ENCODE measurements at regions not wholly inside any gene's neighbourhood (a gene's known extent, or its start where the extent isn't known, plus 50 kb on each side); places are given as distances from the start of the nearest gene placed in this dataset.

DNA sequence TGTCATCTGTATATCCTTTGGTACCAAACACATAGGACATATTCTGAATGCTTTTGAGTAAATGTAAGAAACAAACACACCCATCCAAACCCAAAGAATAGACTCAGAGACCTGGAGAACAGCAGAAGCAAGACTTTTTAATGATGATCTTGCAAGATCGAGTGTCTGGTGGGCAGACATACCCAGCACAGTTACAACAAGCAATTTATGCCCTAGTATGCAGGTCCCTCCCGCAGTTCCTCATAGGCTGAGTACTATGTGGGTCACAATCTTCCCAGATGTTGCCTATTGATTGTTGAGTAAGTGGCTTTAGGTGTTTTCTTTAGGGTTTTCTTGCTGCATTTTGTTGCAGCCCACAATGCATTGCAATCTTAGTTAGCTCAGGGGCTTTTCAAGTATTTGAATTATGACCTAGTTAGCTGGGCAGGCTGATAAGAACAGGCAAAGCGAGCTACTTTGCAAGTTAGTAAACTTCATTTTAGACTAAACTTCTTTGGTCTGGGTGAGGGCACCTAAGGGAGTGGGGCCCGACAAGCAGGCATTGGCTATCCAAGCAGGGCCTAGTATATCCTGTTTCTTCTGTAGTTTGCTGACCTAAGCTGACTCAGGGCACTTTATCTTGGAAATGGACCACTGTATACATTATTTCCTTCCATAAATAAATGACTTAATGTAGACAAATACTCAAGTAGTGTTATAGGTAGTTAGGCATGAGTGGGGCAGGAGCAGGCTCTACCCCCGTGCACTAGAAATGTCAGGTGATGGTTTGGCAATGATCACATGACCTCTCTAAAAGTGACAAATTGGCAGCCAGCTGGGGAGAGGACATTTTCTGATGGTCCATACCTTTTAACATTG lies 87.3 kb upstream of the LIPC start:
- TF ChIP-seq, protein P1, sequence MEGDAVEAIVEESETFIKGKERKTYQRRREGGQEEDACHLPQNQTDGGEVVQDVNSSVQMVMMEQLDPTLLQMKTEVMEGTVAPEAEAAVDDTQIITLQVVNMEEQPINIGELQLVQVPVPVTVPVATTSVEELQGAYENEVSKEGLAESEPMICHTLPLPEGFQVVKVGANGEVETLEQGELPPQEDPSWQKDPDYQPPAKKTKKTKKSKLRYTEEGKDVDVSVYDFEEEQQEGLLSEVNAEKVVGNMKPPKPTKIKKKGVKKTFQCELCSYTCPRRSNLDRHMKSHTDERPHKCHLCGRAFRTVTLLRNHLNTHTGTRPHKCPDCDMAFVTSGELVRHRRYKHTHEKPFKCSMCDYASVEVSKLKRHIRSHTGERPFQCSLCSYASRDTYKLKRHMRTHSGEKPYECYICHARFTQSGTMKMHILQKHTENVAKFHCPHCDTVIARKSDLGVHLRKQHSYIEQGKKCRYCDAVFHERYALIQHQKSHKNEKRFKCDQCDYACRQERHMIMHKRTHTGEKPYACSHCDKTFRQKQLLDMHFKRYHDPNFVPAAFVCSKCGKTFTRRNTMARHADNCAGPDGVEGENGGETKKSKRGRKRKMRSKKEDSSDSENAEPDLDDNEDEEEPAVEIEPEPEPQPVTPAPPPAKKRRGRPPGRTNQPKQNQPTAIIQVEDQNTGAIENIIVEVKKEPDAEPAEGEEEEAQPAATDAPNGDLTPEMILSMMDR (IDR thresholded peaks at IDR 0.05) = no peak
- DNase-seq (ENCODE audit: low spot score) (no peak), ATAC-seq (ENCODE audit: low FRiP score) (no peak)

DNA sequence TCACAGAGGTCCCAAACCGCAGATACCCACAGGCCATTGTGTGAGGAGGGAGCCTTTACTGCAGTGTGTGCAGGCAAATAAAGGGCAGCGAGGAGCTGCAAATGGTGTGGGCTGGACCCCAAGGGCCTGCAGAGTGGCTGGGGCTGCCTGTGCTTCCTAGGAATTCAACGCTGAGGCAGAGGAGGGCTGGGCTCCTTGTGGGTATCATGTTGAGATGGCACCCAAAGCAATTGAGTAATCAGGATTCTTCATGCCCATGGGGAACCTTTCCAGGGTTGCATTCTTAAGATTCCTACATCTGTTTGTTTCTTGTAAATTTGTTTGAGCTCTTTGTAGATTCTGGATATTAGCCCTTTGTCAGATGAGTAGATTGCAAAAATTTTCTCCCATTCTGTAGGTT lies 85.4 kb upstream of the LIPC start:
- DNase-seq (ENCODE audit: low spot score) = no peak
- TF ChIP-seq, protein P1 (IDR thresholded peaks at IDR 0.05) = no peak
- peak; percentile 80 for ATAC-seq (ENCODE audit: low FRiP score)

DNA sequence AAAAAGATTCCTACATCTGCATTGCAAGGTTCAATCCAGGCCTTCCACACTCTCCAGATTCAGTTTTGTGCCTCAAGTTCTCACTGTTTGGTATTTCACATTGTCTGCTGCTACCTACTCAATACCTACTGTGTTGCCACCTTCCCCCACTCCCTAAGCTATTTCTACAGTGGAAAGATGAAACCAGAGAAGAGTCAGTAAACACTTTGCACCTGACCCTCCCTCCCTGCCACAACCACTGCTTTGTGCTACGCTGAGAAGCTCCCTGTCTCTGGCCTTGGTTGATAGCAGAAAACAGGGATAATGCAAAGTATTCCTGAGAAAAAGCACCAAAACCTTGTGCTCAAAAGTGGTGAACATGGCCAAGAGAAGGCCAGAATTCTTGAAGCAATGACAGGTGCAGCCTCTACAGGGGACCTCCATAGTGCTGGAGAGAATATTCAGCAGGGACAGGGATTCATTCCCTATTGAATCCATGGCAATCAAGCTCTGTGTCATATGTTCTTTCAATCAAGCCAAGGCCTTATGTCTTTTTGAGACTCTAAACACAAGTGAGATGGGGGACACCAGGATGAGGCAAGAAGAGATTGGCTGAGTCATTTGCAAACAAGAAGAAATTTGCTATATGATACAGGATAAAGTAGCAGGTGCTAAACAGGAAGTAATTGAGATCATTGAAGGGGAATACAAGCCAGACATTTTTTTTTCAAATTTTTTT lies 83.5 kb upstream of the LIPC start:
- TF ChIP-seq, protein P1 (IDR thresholded peaks at IDR 0.05) = no peak
- no peak for DNase-seq (ENCODE audit: low spot score)
- no peak for ATAC-seq (ENCODE audit: low FRiP score)

DNA sequence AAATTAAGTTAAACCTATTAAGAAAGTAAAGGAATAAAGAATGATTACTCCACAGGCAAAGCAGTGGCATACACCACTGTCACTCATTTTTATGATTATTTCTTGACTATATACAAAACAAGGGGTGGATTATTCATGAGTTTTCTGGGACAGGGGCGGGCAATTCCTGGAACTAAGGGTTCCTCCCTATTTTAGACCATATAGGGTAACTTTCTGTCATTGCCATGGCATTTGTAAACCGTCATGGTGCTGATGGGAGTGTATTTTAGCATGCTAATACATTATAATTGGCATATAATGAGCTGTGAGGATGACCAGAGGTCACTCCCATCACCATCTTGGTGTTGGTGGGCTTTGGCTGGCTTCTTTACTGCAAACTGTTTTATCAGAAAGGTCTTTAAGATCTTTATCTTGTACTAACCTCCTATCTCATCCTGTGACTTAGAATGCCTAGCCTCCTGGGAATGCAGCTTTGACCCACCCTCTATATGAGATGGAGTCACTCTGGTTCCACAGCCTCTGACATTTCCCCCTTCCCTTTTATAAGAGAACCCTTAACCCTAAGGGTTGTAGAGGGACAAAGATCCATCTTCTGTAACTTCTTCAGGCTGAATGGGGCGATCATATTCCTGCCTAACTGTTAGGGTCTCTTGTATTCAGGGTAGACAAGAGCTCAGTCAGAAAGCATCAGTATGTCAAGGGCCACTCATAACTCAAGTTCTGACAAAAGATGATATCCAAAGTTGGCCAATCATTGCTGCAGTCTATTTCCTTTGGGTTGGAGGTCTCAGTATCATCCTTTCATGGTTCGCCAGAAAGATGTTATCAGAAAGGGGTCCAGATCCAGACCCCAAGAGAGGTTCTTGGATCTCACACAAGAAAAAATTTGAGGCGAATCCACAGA lies 79.5 kb upstream of the LIPC start:
- DNase-seq (ENCODE audit: low spot score) (no peak), ATAC-seq (ENCODE audit: low FRiP score) (no peak)
- TF ChIP-seq, protein P1 (IDR thresholded peaks at IDR 0.05) = no peak

DNA sequence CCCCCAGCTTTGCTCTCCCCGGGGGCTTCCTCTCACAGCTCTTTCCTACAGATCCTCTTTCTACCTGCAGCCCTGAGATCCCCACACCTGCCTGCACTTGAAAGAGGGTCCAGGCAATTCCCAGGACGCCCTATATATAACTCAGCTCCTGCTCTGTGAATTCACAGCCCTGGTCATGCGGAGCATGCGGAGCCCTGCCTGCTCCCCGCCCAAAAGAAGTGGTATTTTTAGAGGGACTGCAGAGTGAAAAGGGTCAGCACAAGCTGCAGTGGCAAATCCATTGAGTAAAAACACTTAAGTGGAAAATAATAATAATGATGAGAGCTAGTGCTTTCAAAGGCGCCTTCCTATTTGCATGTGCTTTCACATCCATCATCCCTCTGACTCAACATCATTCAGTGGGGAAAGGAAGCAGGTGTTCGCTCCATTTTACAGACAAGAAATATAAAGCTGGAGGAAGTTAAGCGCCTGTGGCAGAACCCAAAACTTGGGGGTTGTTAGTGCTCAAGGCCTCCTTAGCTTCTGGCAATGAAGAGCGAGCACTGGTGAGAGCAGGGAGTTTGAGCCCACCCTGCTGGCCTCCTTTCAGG lies 76.3 kb upstream of the LIPC start:
- TF ChIP-seq, protein P1 (IDR thresholded peaks at IDR 0.05) = no peak
- ATAC-seq (ENCODE audit: low FRiP score) (no peak), DNase-seq (ENCODE audit: low spot score) (no peak)

DNA sequence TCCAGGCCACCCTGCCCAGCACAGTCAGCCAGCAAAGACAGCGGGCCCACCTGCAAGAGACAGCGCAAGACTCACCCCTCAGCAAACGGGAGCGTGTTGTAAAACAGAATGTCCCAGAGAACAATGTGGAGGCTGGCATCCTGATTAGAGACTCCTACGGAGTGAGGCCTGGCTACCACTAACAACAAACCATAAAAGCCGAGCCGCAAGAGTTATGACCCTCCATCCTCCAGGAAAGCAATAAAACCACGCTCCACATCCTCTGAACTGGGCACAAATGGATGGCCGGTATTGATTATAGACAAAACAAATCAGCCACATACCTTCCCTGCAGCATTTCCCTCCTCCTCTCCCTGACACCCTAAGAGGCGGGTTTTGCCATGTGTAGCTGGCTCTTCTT lies 75.8 kb upstream of the LIPC start:
- TF ChIP-seq, protein P1 (IDR thresholded peaks at IDR 0.05) = no peak
- ATAC-seq (ENCODE audit: low FRiP score) = no peak
- no peak for DNase-seq (ENCODE audit: low spot score)
